ENCODE measurements at regions not wholly inside any gene's neighbourhood (a gene's known extent, or its start where the extent isn't known, plus 50 kb on each side); places are given as distances from the start of the nearest gene placed in this dataset.

DNA sequence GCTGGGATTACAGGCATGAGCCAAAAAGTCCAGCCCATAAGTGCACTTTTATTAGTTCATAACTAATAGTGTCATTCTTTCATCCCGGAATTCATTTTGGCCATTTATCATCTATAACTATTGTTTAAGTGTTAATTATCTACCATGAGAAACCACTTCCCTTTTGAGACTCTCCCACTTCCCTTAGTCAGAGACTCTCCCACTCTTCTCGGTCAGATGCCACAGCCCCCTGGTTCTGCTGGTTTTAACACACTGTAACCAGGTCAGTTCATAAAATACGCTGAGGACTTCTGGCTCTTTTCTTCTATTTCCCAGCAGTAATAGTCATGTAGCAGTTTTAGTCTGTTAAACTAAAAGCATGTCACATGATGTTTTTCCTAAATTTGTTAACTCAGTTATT lies 303.0 kb upstream of the TSPY4 start:
- 50 to 52% methylated on average over 3 of the region's 3 CpGs for WGBS, 2 donors
- Histone ChIP-seq H3K4me3 (no peak overlapping the region), H3K36me3 (no peaks in the 10 kb centered on the region), H3K27ac (no peak overlapping the region), H3K27me3 (no peaks in the 10 kb centered on the region), H3K4me1 (no peaks in the 10 kb centered on the region), H3K9me3 (no peaks in the 10 kb centered on the region)
- no peak for DNase-seq
- TF ChIP-seq, protein P1, sequence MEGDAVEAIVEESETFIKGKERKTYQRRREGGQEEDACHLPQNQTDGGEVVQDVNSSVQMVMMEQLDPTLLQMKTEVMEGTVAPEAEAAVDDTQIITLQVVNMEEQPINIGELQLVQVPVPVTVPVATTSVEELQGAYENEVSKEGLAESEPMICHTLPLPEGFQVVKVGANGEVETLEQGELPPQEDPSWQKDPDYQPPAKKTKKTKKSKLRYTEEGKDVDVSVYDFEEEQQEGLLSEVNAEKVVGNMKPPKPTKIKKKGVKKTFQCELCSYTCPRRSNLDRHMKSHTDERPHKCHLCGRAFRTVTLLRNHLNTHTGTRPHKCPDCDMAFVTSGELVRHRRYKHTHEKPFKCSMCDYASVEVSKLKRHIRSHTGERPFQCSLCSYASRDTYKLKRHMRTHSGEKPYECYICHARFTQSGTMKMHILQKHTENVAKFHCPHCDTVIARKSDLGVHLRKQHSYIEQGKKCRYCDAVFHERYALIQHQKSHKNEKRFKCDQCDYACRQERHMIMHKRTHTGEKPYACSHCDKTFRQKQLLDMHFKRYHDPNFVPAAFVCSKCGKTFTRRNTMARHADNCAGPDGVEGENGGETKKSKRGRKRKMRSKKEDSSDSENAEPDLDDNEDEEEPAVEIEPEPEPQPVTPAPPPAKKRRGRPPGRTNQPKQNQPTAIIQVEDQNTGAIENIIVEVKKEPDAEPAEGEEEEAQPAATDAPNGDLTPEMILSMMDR (IDR thresholded peaks at IDR 0.05): no peak
- intact Hi-C loops (cut with DNase I): no loop called here
- ATAC-seq: no peak

DNA sequence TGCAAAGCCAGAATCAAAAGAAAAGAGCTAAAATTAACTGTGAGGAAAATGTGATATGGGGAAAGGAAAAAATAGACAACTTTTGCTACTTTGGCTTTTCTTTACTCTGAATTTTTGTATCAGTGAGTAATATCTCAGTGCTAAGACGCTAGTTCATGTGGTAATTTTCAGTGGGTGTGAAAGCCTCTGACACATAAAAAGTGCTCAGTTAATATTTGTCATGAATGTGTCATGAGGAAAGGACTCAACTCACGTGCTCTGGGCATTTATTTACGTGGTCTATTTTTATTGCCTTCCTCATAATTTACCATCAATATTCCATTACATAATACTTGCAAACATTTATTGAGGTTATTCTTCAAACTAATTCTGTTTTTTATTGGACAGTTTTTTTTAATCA lies 302.0 kb upstream of the TSPY4 start:
- 16 to 34% methylated on average over 3 of the region's 3 CpGs for WGBS, 2 donors

DNA sequence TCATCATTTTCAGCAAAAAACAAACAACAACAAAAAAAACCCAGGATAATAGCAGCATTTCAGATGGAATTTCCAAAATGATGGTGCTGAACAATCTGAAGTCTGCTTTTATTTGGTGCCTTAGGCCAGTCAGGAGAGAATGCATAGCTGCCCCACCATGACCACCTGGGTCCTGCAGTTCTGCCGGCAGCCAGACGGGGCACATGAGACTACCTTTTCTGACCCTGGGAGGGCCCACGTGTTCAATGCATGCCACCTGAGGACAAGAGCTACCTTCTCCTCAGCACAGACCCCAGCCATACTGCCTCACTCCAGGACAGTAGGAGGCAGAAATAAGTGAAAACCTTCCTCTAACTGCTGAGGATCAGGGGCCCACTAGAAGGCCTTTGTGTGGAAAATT lies 295.8 kb upstream of the TSPY4 start:
- H3K9me3 ChIP-seq: no peaks in the 10 kb centered on the region
- TF ChIP-seq, protein P1 (IDR thresholded peaks at IDR 0.05): no peak
- no peak for DNase-seq
- H3K27ac ChIP-seq: no peak overlapping the region
- 42 to 46% methylated on average over 3 of the region's 3 CpGs for WGBS, 2 donors
- no peaks in the 10 kb centered on the region for H3K36me3 ChIP-seq
- no peaks in the 10 kb centered on the region for H3K4me1 ChIP-seq
- intact Hi-C loops (cut with DNase I): no loop called here
- no peak for ATAC-seq
- H3K4me3 ChIP-seq: no peak overlapping the region
- no peaks in the 10 kb centered on the region for H3K27me3 ChIP-seq

More for the DNA sequence above, 302.0 kb upstream of the TSPY4 start:
- intact Hi-C loops (cut with DNase I): no loop called here
- TF ChIP-seq, protein P1 (IDR thresholded peaks at IDR 0.05): no peak
- H3K9me3 ChIP-seq: no peaks in the 10 kb centered on the region
- no peaks in the 10 kb centered on the region for H3K36me3 ChIP-seq
- H3K4me3 ChIP-seq: no peak overlapping the region
- H3K27me3 ChIP-seq: no peaks in the 10 kb centered on the region
- no peaks in the 10 kb centered on the region for H3K4me1 ChIP-seq
- ATAC-seq (no peak), DNase-seq (no peak)
- H3K27ac ChIP-seq: no peak overlapping the region
